ENCODE measurements at regions not wholly inside any gene's neighbourhood (a gene's known extent, or its start where the extent isn't known, plus 50 kb on each side); places are given as distances from the start of the nearest gene placed in this dataset.

DNA sequence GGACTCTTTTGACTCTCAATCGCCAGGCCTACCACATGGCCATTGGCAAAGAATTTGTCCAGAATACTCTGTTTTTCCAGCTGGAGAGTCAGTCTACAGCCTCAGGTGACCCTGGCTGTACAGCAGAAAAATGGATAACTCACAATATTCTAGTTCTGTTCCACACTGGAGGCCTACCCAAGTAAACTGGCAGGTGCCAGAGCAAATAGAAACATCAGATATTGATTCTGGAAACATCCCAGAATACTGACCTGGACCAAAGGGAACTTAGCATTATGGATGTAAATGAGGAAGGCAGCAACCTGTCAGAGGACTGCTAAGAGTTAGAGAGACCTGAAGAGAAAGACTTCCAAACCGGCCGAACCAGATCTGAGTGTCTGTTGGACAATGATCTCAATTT lies 147.9 kb upstream of the SMAD1 start:
- H3K4me1 ChIP-seq (ENCODE audit: control insufficient read depth, insufficient read depth, low read length) = no peaks in the 10 kb centered on the region
- no peaks in the 10 kb centered on the region for H3K27me3 ChIP-seq (ENCODE audit: control insufficient read depth, insufficient read depth, low read length)
- no peaks in the 10 kb centered on the region for H3K9me3 ChIP-seq (ENCODE audit: control insufficient read depth, insufficient read depth, low read length)
- no peak overlapping the region for H3K4me3 ChIP-seq (ENCODE audit: low read depth, low read length)
- DNase-seq (ENCODE audit: low read depth in 4 of 6, low spot score in 6 of 6) = no peak
- H3K27ac ChIP-seq (ENCODE audit: low read depth, low read length) = no peak overlapping the region
- H3K36me3 ChIP-seq (ENCODE audit: control insufficient read depth, insufficient read depth, low read length) = no peaks in the 10 kb centered on the region
- 75% methylated on average over 1 of the region's 3 CpGs for WGBS (ENCODE audit: insufficient coverage)

DNA sequence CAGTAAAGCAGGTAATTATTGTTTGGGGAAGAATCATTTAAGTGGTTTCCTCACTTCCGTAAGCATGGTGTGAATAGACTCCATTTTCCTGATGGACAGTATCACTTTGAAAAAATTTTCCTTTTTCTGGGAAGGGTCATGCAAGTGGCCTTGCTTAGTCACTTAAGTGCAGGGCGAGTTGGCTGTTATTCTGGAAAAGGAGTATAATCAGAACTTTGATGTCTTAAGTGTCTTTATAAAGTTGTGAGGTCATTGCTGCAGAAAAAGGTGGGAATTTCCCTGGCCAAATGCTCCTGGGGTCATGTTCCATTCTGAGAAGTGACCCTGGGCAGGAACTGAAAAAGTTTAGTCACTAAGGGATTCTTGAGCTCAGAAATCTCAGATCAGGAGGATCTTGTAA lies 146.1 kb upstream of the OTUD4 start:
- no peak overlapping the region for H3K27ac ChIP-seq (ENCODE audit: low read depth, low read length)
- H3K27me3 ChIP-seq (ENCODE audit: control insufficient read depth, insufficient read depth, low read length) = no peaks in the 10 kb centered on the region
- H3K36me3 ChIP-seq (ENCODE audit: control insufficient read depth, insufficient read depth, low read length) = no peaks in the 10 kb centered on the region
- H3K4me1 ChIP-seq (ENCODE audit: control insufficient read depth, insufficient read depth, low read length) = no peaks in the 10 kb centered on the region
- 80% methylated on average over 1 of the region's 2 CpGs for WGBS (ENCODE audit: insufficient coverage)
- no peak for DNase-seq (ENCODE audit: low read depth in 4 of 6, low spot score in 6 of 6)
- H3K9me3 ChIP-seq (ENCODE audit: control insufficient read depth, insufficient read depth, low read length) = no peaks in the 10 kb centered on the region
- no peak overlapping the region for H3K4me3 ChIP-seq (ENCODE audit: low read depth, low read length)

DNA sequence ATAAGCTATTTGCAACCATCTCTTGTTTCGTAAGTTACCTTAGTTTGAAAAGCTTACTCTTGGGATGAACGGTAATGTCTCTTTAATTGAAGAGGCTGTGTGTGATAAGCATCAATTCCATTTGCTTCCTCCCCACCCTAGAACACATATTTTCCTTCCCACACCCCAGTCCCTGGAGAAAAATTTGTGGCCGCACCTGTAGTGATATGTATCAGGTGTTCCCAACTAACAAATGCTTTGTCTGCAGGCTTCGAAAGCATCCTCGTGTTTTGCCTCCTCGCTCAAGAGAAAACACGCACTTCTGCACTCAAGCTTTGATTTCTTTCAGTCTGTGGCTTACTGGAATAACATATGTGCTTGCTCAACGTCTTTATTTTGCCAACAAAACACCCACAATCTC lies 143.8 kb upstream of the OTUD4 start:
- no peaks in the 10 kb centered on the region for H3K27me3 ChIP-seq (ENCODE audit: control insufficient read depth, insufficient read depth, low read length)
- WGBS (ENCODE audit: insufficient coverage) = 60% methylated on average over 3 of the region's 8 CpGs
- H3K4me1 ChIP-seq (ENCODE audit: control insufficient read depth, insufficient read depth, low read length) = no peaks in the 10 kb centered on the region

GRCh38 chr4:145320294-145320693 lies 139.9 kb upstream of the OTUD4 start:
- Histone ChIP-seq H3K36me3 (ENCODE audit: control insufficient read depth, insufficient read depth, low read length) (no peaks in the 10 kb centered on the region), H3K27ac (ENCODE audit: low read depth, low read length) (no peak overlapping the region), H3K27me3 (ENCODE audit: control insufficient read depth, insufficient read depth, low read length) (no peaks in the 10 kb centered on the region), H3K9me3 (ENCODE audit: control insufficient read depth, insufficient read depth, low read length) (no peaks in the 10 kb centered on the region), H3K4me3 (ENCODE audit: low read depth, low read length) (no peak overlapping the region), H3K4me1 (ENCODE audit: control insufficient read depth, insufficient read depth, low read length) (no peaks in the 10 kb centered on the region)
- no peak for DNase-seq (ENCODE audit: low read depth in 4 of 6, low spot score in 6 of 6)
- WGBS (ENCODE audit: insufficient coverage) = no CpG with 5 or more reads among the region's 5 CpGs

More for the DNA sequence above, 143.8 kb upstream of the OTUD4 start:
- no peak for DNase-seq (ENCODE audit: low read depth in 4 of 6, low spot score in 6 of 6)
- Histone ChIP-seq H3K36me3 (ENCODE audit: control insufficient read depth, insufficient read depth, low read length) (no peaks in the 10 kb centered on the region), H3K9me3 (ENCODE audit: control insufficient read depth, insufficient read depth, low read length) (no peaks in the 10 kb centered on the region), H3K4me3 (ENCODE audit: low read depth, low read length) (no peak overlapping the region), H3K27ac (ENCODE audit: low read depth, low read length) (no peak overlapping the region)

DNA sequence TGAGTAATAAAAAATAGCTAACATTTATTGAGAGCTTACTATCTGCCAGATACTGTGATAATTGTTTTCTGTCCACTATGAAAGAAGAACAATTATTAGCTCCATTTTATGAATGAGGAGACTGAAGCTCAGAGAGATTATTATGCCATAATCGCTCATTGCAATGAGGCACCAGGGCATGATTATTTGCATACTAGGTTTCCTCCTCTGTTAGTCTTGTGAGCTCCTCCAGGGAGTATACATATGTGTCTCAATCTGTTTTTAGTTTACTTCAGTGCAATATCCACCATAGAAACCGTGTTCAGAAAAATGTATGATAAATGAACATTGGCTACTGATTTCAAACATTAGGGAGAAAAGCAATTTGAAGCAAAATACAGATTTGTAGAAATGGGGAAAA lies 139.4 kb upstream of the OTUD4 start:
- Histone ChIP-seq H3K4me3 (ENCODE audit: low read depth, low read length) (no peak overlapping the region), H3K4me1 (ENCODE audit: control insufficient read depth, insufficient read depth, low read length) (no peaks in the 10 kb centered on the region), H3K9me3 (ENCODE audit: control insufficient read depth, insufficient read depth, low read length) (no peaks in the 10 kb centered on the region), H3K36me3 (ENCODE audit: control insufficient read depth, insufficient read depth, low read length) (no peaks in the 10 kb centered on the region), H3K27me3 (ENCODE audit: control insufficient read depth, insufficient read depth, low read length) (no peaks in the 10 kb centered on the region), H3K27ac (ENCODE audit: low read depth, low read length) (no peak overlapping the region)
- no peak for DNase-seq (ENCODE audit: low read depth in 4 of 6, low spot score in 6 of 6)
- 89% methylated on average over 1 of the region's 2 CpGs for WGBS (ENCODE audit: insufficient coverage)

- Histone ChIP-seq H3K27me3 (ENCODE audit: control insufficient read depth, insufficient read depth, low read length) (no peaks in the 10 kb centered on the region), H3K27ac (ENCODE audit: low read depth, low read length) (no peak overlapping the region), H3K36me3 (ENCODE audit: control insufficient read depth, insufficient read depth, low read length) (no peaks in the 10 kb centered on the region), H3K4me1 (ENCODE audit: control insufficient read depth, insufficient read depth, low read length) (no peaks in the 10 kb centered on the region), H3K9me3 (ENCODE audit: control insufficient read depth, insufficient read depth, low read length) (no peaks in the 10 kb centered on the region), H3K4me3 (ENCODE audit: low read depth, low read length) (no peak overlapping the region)
- WGBS (ENCODE audit: insufficient coverage) = 93% methylated on average over 2 of the region's 2 CpGs
- no peak for DNase-seq (ENCODE audit: low read depth in 4 of 6, low spot score in 6 of 6)
Observed at GRCh38 chr4:145316897-145317574, 136.6 kb upstream of the OTUD4 start.

- H3K9me3 ChIP-seq (ENCODE audit: control insufficient read depth, insufficient read depth, low read length) = no peaks in the 10 kb centered on the region
- no peak overlapping the region for H3K4me3 ChIP-seq (ENCODE audit: low read depth, low read length)
- no peaks in the 10 kb centered on the region for H3K4me1 ChIP-seq (ENCODE audit: control insufficient read depth, insufficient read depth, low read length)
- no peaks in the 10 kb centered on the region for H3K27me3 ChIP-seq (ENCODE audit: control insufficient read depth, insufficient read depth, low read length)
- H3K36me3 ChIP-seq (ENCODE audit: control insufficient read depth, insufficient read depth, low read length) = no peaks in the 10 kb centered on the region
- DNase-seq (ENCODE audit: low read depth in 4 of 6, low spot score in 6 of 6) = no peak
- no peak overlapping the region for H3K27ac ChIP-seq (ENCODE audit: low read depth, low read length)
Observed at GRCh38 chr4:145315811-145316225, 135.4 kb upstream of the OTUD4 start.

GRCh38 chr4:145308598-145308997 lies 128.2 kb upstream of the OTUD4 start:
- no CpG with 5 or more reads among the region's 3 CpGs for WGBS (ENCODE audit: insufficient coverage)
- Histone ChIP-seq H3K4me1 (ENCODE audit: control insufficient read depth, insufficient read depth, low read length) (no peaks in the 10 kb centered on the region), H3K4me3 (ENCODE audit: low read depth, low read length) (no peak overlapping the region), H3K27me3 (ENCODE audit: control insufficient read depth, insufficient read depth, low read length) (no peaks in the 10 kb centered on the region), H3K36me3 (ENCODE audit: control insufficient read depth, insufficient read depth, low read length) (no peaks in the 10 kb centered on the region), H3K27ac (ENCODE audit: low read depth, low read length) (no peak overlapping the region), H3K9me3 (ENCODE audit: control insufficient read depth, insufficient read depth, low read length) (no peaks in the 10 kb centered on the region)
- DNase-seq (ENCODE audit: low read depth in 4 of 6, low spot score in 6 of 6) = no peak

- H3K4me1 ChIP-seq (ENCODE audit: control insufficient read depth, insufficient read depth, low read length) = no peaks in the 10 kb centered on the region
- H3K4me3 ChIP-seq (ENCODE audit: low read depth, low read length) = no peak overlapping the region
- H3K36me3 ChIP-seq (ENCODE audit: control insufficient read depth, insufficient read depth, low read length) = no peaks in the 10 kb centered on the region
- H3K27ac ChIP-seq (ENCODE audit: low read depth, low read length) = no peak overlapping the region
- no CpG with 5 or more reads among the region's 4 CpGs for WGBS (ENCODE audit: insufficient coverage)
- H3K9me3 ChIP-seq (ENCODE audit: control insufficient read depth, insufficient read depth, low read length) = no peaks in the 10 kb centered on the region
- H3K27me3 ChIP-seq (ENCODE audit: control insufficient read depth, insufficient read depth, low read length) = no peaks in the 10 kb centered on the region
- DNase-seq (ENCODE audit: low read depth in 4 of 6, low spot score in 6 of 6) = no peak
Observed at GRCh38 chr4:145307763-145308430, 127.5 kb upstream of the OTUD4 start.

DNA sequence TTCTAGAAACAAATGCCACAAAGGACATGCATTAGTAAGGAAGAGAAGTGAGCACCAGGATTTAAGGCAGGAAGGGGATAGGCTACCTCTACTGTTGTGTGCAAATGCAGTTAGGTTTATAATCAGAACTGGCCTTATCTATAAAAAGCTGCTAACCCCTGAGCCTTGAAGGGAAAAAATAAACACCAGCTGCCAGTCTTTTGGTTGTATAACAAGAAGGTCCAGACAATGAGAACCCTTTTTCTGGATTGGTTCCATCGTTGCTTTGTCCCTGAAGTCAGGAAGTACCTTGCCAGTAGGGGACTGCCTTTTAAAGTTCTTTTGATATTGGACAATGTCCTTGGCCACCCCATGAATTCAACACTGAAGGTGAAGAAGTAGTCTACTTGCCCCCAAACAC lies 126.7 kb upstream of the OTUD4 start:
- H3K27ac ChIP-seq (ENCODE audit: low read depth, low read length) = no peak overlapping the region
- no peaks in the 10 kb centered on the region for H3K27me3 ChIP-seq (ENCODE audit: control insufficient read depth, insufficient read depth, low read length)
- no peaks in the 10 kb centered on the region for H3K36me3 ChIP-seq (ENCODE audit: control insufficient read depth, insufficient read depth, low read length)
- DNase-seq (ENCODE audit: low read depth in 4 of 6, low spot score in 6 of 6) = no peak
- no peak overlapping the region for H3K4me3 ChIP-seq (ENCODE audit: low read depth, low read length)
- H3K4me1 ChIP-seq (ENCODE audit: control insufficient read depth, insufficient read depth, low read length) = no peaks in the 10 kb centered on the region
- H3K9me3 ChIP-seq (ENCODE audit: control insufficient read depth, insufficient read depth, low read length) = no peaks in the 10 kb centered on the region
- 40% methylated on average over 1 of the region's 1 CpG for WGBS (ENCODE audit: insufficient coverage)

Data from spinal cord (tissue), 9 donors.